K562 (cell line): ENCODE measurements at regions not wholly inside any gene's neighbourhood (a gene's known extent, or its start where the extent isn't known, plus 50 kb on each side); places are given as distances from the start of the nearest gene placed in this dataset.

ENCODE experiments used
- ATAC-seq: fragments of 200-7000 bp; cut with Tn5 transposase; 3 replicates; pipeline ENCODE4 v1.9.1; 2020; ENCODE audit warnings: moderate library complexity
- BruUV-seq: library from RNA; stranded (reverse); fragments of 400-500 nt; replicated peaks from 2 replicates; lab custom pipeline; 2021; lab: Mats Ljungman, UMichigan
- CTCF ChIA-PET: fragments of 300-600 bp; formaldehyde crosslinking; extraction: SDS; loops from one replicate; lab custom pipeline; 2021; ENCODE audit warnings: low intra/inter-chr PET ratio; lab: Yijun Ruan, JAX
- POLR2A ChIA-PET: fragments of 300-600, 350-650 bp; sonication (Branson Sonifier 250); formaldehyde crosslinking; extraction: SDS; loops from one replicate; lab custom pipeline; 2021; ENCODE audit warnings: antibody characterized with exemption, inconsistent platforms; lab: Yijun Ruan, JAX
- DNase-seq, 4 experiments: peaks; one replicate each; pipeline versions ENCODE4 v3.0.0 to v3.0.0-alpha.2; 2011 to 2018; ENCODE audit warnings: low spot score in 3 of 4, mixed read lengths in 3 of 4; ENCODE audit errors: extremely low read depth in 1 of 4
- FAIRE-seq: peaks from 2 replicates; lab custom pipeline; 2011; peaks lifted over from hg19 to GRCh38; lab: Jason Lieb, UNC
- H2AFZ ChIP-seq: 2 replicates; pipeline ENCODE4 v1.6.0; 2011; ENCODE audit warnings: low read depth, low read length, control low read depth, inconsistent platforms
- H3K27ac ChIP-seq: fragments of 200-600 bp; 3 replicates; pipeline ENCODE4 v1.8.0; 2011; ENCODE audit warnings: low read depth, mild to moderate bottlenecking, control low read depth, inconsistent platforms, low read length, moderate library complexity, mixed read lengths; ENCODE audit errors: extremely low read depth
- H3K27me3 ChIP-seq, 2 experiments: fragments of 300-600 bp in 1 of 2; 2 replicates in 1 of 2; 3 replicates in 1 of 2; pipeline versions ENCODE4 v1.6.0 to v1.8.0; 2011; ENCODE audit warnings: inconsistent platforms in 2 of 2, low read length in 2 of 2, mild to moderate bottlenecking in 1 of 2, mixed read lengths in 1 of 2, moderate library complexity in 1 of 2; ENCODE audit not compliant: control insufficient read depth in 2 of 2, insufficient read depth in 2 of 2
- H3K36me3 ChIP-seq: fragments of 300-600 bp; 3 replicates; pipeline ENCODE4 v1.8.0; 2011; ENCODE audit warnings: mild to moderate bottlenecking, low read length, inconsistent platforms; ENCODE audit not compliant: control insufficient read depth, insufficient read depth
- H3K4me1 ChIP-seq, 2 experiments: fragments of 200-600 bp in 1 of 2; replicated peaks in 1 of 2; 2 replicates in 1 of 2; 3 replicates in 1 of 2; pipeline versions ENCODE4 v1.5.1 to v1.8.0; 2011; ENCODE audit warnings: inconsistent platforms in 2 of 2, low read length in 2 of 2, mild to moderate bottlenecking in 1 of 2, mixed read lengths in 1 of 2, moderate library complexity in 1 of 2; ENCODE audit not compliant: control insufficient read depth in 2 of 2, insufficient read depth in 2 of 2
- H3K4me2 ChIP-seq: 2 replicates; pipeline ENCODE4 v1.6.1; 2011; ENCODE audit warnings: low read length, control low read depth, inconsistent platforms, mixed read lengths; ENCODE audit not compliant: insufficient read depth
- H3K4me3 ChIP-seq: fragments of 200-600 bp; sonication (generic), shearing (Covaris generic); 2 replicates; pipeline ENCODE4 v1.5.1; 2016; ENCODE audit warnings: control low read depth, inconsistent platforms
- H3K79me2 ChIP-seq: fragments of 200-600 bp; 3 replicates; pipeline ENCODE4 v1.8.0; 2011; ENCODE audit warnings: low read length, inconsistent platforms; ENCODE audit not compliant: control insufficient read depth, insufficient read depth
- H3K9ac ChIP-seq, 2 experiments: 2 replicates each; pipeline versions ENCODE4 v1.6.0 to v1.6.1; 2011; ENCODE audit warnings: low read depth in 2 of 2, low read length in 2 of 2, control low read depth in 1 of 2, inconsistent platforms in 1 of 2, mild to moderate bottlenecking in 1 of 2, mixed read lengths in 1 of 2; ENCODE audit not compliant: insufficient read depth in 1 of 2
- H3K9me1 ChIP-seq: one replicate; pipeline ENCODE4 v1.6.0; 2011; ENCODE audit warnings: inconsistent platforms, mild to moderate bottlenecking, low read length, moderate library complexity; ENCODE audit not compliant: control insufficient read depth, insufficient read depth
- H3K9me3 ChIP-seq: replicated peaks from 2 replicates; pipeline ENCODE4 v1.5.1; 2011; ENCODE audit warnings: low read depth, low read length, inconsistent platforms; ENCODE audit not compliant: control insufficient read depth, insufficient read depth
- H4K20me1 ChIP-seq: replicated peaks from 2 replicates; pipeline ENCODE4 v1.6.1; 2011; ENCODE audit warnings: low read length, inconsistent platforms, mixed read lengths; ENCODE audit not compliant: control insufficient read depth, insufficient read depth
- ARID1B ChIP-seq: fragments of 450-650 bp; IDR thresholded peaks from 2 replicates; pipeline ENCODE4 v1.6.1; 2016; ENCODE audit warnings: antibody characterized with exemption, mild to moderate bottlenecking, inconsistent platforms
- ATF1 ChIP-seq, 2 experiments: fragments of 450-650 bp in 1 of 2; IDR thresholded peaks; 2 replicates each; pipeline ENCODE4 v1.6.1; 2016; ENCODE audit warnings: missing compliant biosample characterization in 1 of 2, missing genetic modification characterization in 1 of 2
- FOXA1 ChIP-seq: fragments of 450-650 bp; IDR thresholded peaks from 2 replicates; pipeline ENCODE4 v1.6.1; 2016; ENCODE audit warnings: mild to moderate bottlenecking, borderline replicate concordance
- MAFF ChIP-seq: IDR thresholded peaks from 2 replicates; pipeline ENCODE4 v1.6.1; 2012; ENCODE audit warnings: low read length, improper control_type of control experiment
- NFE2 ChIP-seq: IDR thresholded peaks from 2 replicates; pipeline ENCODE4 v1.6.1; 2014; ENCODE audit warnings: antibody characterized with exemption, low read depth
- POLR2H ChIP-seq: IDR thresholded peaks from 2 replicates; pipeline ENCODE4 v1.6.1; 2016; ENCODE audit warnings: missing genetic modification characterization, low read depth, mild to moderate bottlenecking, control low read depth, missing compliant biosample characterization, moderate library complexity
- SMARCC2 ChIP-seq: fragments of 450-650 bp; IDR thresholded peaks from 2 replicates; pipeline ENCODE4 v1.6.1; 2017; ENCODE audit warnings: antibody characterized with exemption, moderate library complexity, mild to moderate bottlenecking, low read depth
- ZNF175 ChIP-seq: fragments of 200-800 bp; sonication (Bioruptor generic); IDR thresholded peaks from 2 replicates; pipeline ENCODE4 v1.6.1; 2016; ENCODE audit warnings: low read depth, mild to moderate bottlenecking, missing genetic modification characterization, missing compliant biosample characterization
- ZNF668 ChIP-seq: fragments of 250-450 bp; sonication (Bioruptor Pico); IDR thresholded peaks from 2 replicates; pipeline ENCODE4 v1.8.0; 2022; ENCODE audit warnings: mild to moderate bottlenecking, inconsistent platforms
- ZNF79 ChIP-seq: fragments of 250-450 bp; sonication (Bioruptor Pico); IDR thresholded peaks from 2 replicates; pipeline ENCODE4 v1.4.0; 2020; ENCODE audit warnings: low read depth, mild to moderate bottlenecking, moderate library complexity
- whole genome bisulfite sequencing: fragments of 100-300 bp; shearing (Covaris generic); methylation state at CpG from one replicate; pipeline ENCODE4 v1.1.6; 2016; ENCODE audit warnings: low coverage, mixed read lengths; ENCODE audit not compliant: insufficient coverage; ENCODE audit errors: missing lambda C conversion rate; 5-methylcytosine and 5-hydroxymethylcytosine counted together
- in situ Hi-C: fragments of 300-500 bp; cut with MboI; formaldehyde crosslinking; loops from 4 replicates; pipeline ENCODE4 v1.15.0; 2018; ENCODE audit warnings: inconsistent platforms, mixed read lengths
- intact Hi-C: fragments of 100-400 bp; cut with micrococcal nuclease; formaldehyde crosslinking; loops from 2 replicates; pipeline ENCODE4 v1.14.2; 2022
- TF ChIP-seq, protein P1 (sequence below): sonication (generic); formaldehyde crosslinking; IDR thresholded peaks from 2 replicates; pipeline ENCODE4 v1.8.1; 2023; ENCODE audit warnings: mild to moderate bottlenecking, missing genetic modification reagents
- TF ChIP-seq, protein P2 (sequence below): fragments of 250-450 bp; sonication (Bioruptor Pico); IDR thresholded peaks from 2 replicates; pipeline ENCODE4 v1.6.1; 2021; ENCODE audit warnings: mild to moderate bottlenecking
- TF ChIP-seq, protein P3 (sequence below): IDR thresholded peaks from 2 replicates; pipeline ENCODE4 v1.6.1; 2012; ENCODE audit warnings: low read depth, low read length, improper control_type of control experiment, borderline replicate concordance
- TF ChIP-seq, protein P4 (sequence below): fragments of 250-450 bp; sonication (Bioruptor Pico); IDR thresholded peaks from 2 replicates; pipeline ENCODE4 v1.4.0; 2020
- TF ChIP-seq, protein P5 (sequence below), 2 experiments: fragments of 450-650 bp; IDR thresholded peaks; 2 replicates each; pipeline ENCODE4 v1.6.1; 2016

DNA sequence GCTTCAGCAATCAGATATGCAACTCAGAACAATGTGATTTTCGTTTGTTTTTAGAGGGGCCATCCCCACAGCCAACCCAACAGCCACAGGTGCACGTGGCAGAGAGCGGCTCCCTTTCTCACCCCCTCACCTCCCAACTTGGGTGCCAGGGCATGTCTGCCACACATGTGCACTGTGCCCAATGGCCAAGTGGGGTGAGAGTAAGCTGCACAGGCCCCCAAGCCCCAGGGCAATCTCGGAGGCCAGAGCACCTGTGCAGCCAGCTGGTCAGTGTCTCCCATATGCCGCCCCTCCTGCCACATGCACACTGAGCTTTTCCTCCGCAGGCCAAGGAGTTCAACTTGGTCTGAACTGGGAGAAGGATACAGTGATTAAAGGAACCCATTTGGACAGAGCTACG, 1130.2 kb downstream of the DSC3 start:
- no peak overlapping the region for H3K4me2 ChIP-seq
- H3K36me3 ChIP-seq = no peaks in the 10 kb centered on the region
- no peaks in the 10 kb centered on the region for H3K79me2 ChIP-seq
- H3K9me3 ChIP-seq = no peaks in the 10 kb centered on the region
- CTCF ChIA-PET = no interaction called here
- FAIRE-seq = no peak
- in situ Hi-C loops = no loop called here
- H2AFZ ChIP-seq = no peak overlapping the region
- no peak for ATAC-seq
- H3K9ac ChIP-seq = no peak overlapping the region
- intact Hi-C loops = no loop called here
- 1% methylated on average over 7 of the region's 7 CpGs for WGBS
- no peak overlapping the region for H3K27ac ChIP-seq
- H3K4me3 ChIP-seq = no peak overlapping the region
- H3K4me1 ChIP-seq = no peaks in the 10 kb centered on the region
- H4K20me1 ChIP-seq = no peaks in the 10 kb centered on the region
- no peaks in the 10 kb centered on the region for H3K9me1 ChIP-seq
- H3K27me3 ChIP-seq = no peaks in the 10 kb centered on the region
- BruUV-seq = no TSS peak
- POLR2A ChIA-PET = no interaction called here
- DNase-seq = no peak
- TF ChIP-seq, protein P1, sequence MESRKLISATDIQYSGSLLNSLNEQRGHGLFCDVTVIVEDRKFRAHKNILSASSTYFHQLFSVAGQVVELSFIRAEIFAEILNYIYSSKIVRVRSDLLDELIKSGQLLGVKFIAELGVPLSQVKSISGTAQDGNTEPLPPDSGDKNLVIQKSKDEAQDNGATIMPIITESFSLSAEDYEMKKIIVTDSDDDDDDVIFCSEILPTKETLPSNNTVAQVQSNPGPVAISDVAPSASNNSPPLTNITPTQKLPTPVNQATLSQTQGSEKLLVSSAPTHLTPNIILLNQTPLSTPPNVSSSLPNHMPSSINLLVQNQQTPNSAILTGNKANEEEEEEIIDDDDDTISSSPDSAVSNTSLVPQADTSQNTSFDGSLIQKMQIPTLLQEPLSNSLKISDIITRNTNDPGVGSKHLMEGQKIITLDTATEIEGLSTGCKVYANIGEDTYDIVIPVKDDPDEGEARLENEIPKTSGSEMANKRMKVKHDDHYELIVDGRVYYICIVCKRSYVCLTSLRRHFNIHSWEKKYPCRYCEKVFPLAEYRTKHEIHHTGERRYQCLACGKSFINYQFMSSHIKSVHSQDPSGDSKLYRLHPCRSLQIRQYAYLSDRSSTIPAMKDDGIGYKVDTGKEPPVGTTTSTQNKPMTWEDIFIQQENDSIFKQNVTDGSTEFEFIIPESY (CRISPR knock-in tag) = no peak
- TF ChIP-seq, protein P2, sequence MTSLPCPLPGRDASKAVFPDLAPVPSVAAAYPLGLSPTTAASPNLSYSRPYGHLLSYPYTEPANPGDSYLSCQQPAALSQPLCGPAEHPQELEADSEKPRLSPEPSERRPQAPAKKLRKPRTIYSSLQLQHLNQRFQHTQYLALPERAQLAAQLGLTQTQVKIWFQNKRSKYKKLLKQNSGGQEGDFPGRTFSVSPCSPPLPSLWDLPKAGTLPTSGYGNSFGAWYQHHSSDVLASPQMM (CRISPR knock-in tag) = no peak
- no peak for TF ChIP-seq ARID1B
- TF ChIP-seq, protein P3, sequence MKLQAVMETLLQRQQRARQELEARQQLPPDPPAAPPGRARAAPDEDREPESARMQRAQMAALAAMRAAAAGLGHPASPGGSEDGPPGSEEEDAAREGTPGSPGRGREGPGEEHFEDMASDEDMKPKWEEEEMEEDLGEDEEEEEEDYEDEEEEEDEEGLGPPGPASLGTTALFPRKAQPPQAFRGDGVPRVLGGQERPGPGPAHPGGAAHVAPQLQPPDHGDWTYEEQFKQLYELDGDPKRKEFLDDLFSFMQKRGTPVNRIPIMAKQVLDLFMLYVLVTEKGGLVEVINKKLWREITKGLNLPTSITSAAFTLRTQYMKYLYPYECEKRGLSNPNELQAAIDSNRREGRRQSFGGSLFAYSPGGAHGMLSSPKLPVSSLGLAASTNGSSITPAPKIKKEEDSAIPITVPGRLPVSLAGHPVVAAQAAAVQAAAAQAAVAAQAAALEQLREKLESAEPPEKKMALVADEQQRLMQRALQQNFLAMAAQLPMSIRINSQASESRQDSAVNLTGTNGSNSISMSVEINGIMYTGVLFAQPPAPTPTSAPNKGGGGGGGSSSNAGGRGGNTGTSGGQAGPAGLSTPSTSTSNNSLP = no peak
- TF ChIP-seq FOXA1 = no peak
- TF ChIP-seq, protein P4, sequence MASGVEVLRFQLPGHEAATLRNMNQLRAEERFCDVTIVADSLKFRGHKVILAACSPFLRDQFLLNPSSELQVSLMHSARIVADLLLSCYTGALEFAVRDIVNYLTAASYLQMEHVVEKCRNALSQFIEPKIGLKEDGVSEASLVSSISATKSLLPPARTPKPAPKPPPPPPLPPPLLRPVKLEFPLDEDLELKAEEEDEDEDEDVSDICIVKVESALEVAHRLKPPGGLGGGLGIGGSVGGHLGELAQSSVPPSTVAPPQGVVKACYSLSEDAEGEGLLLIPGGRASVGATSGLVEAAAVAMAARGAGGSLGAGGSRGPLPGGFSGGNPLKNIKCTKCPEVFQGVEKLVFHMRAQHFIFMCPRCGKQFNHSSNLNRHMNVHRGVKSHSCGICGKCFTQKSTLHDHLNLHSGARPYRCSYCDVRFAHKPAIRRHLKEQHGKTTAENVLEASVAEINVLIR (CRISPR knock-in tag) = no peak
- TF ChIP-seq ATF1 (CRISPR knock-in tag; IDR thresholded peaks at IDR 0.05) = no peak
- no peak for TF ChIP-seq ATF1 (tag; IDR thresholded peaks at IDR 0.05)
- TF ChIP-seq ZNF668 (CRISPR knock-in tag) = no peak
- TF ChIP-seq ZNF175 = no peak
- TF ChIP-seq POLR2H (tag) = no peak
- TF ChIP-seq, protein P5, sequence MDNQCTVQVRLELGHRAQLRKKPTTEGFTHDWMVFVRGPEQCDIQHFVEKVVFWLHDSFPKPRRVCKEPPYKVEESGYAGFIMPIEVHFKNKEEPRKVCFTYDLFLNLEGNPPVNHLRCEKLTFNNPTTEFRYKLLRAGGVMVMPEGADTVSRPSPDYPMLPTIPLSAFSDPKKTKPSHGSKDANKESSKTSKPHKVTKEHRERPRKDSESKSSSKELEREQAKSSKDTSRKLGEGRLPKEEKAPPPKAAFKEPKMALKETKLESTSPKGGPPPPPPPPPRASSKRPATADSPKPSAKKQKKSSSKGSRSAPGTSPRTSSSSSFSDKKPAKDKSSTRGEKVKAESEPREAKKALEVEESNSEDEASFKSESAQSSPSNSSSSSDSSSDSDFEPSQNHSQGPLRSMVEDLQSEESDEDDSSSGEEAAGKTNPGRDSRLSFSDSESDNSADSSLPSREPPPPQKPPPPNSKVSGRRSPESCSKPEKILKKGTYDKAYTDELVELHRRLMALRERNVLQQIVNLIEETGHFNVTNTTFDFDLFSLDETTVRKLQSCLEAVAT (IDR thresholded peaks at IDR 0.05) = no peak
- no peak for TF ChIP-seq NFE2
- no peak for TF ChIP-seq ZNF79
- TF ChIP-seq MAFF = no peak
- TF ChIP-seq SMARCC2 = no peak
